ENCODE measurements at regions not wholly inside any gene's neighbourhood (a gene's known extent, or its start where the extent isn't known, plus 50 kb on each side); places are given as distances from the start of the nearest gene placed in this dataset.
"Not testable (repeated sequence)": the region's sequence is repeated elsewhere in the genome, so short reads cannot be mapped to it uniquely, and the experiment has no call there.

DNA sequence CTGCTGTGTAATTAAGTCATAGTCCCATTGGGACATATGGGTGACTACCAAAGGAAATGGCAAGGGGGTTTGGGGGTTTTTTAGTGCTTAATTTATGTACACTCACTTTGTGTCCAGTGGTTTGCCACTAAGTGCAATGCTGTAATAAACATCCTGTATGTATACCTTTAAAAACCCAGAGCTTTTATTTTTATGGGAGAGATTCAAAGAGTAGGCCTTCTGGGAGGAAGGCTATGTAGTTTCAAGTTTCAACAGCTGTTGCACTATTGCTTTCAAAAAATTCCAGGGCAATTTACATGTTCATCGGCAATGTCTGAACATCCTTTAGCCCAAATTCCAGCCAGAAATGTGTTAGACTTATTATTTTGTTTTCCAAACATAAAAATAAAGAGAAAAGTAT lies 744.7 kb downstream of the XPNPEP1 start:
- DNase-seq = no peak

DNA sequence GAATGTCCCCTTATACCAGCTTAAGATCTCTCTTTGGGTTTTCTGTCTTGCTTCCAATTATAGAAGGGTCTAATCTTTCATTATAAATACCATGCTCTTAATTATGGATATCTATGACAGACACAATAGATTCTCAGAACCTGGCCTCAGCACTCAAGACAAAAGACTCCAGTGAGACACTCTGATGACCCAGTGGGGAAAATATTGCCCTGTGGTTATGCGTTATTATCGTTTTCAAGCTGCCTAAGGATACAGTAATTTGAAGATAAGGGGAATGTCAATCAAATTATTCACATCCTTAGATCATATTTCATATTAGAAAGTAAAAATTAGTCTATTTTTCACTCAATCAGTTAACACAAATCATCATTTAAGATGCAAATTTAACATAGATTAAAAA lies 748.8 kb downstream of the XPNPEP1 start:
- DNase-seq = no peak

DNA sequence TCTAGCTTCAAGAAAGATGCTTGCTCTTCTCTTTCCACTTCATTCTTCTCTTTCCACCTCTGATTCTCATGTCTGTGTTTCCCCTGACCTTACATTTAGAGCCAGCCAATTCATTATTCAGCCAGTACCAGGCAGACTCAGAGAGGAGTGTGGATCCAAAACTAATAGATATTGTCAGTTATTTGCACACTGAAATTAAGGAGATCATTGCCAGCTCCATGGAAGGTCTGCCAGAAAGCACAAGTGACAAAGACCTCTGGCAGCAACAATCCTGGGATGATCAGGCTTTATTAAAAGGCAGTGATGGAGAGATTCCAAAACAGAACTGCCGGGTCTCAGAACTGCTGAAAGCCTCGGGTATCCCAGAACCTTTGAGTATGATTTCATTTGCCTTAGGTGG lies 749.4 kb downstream of the XPNPEP1 start:
- no peak for DNase-seq

DNA sequence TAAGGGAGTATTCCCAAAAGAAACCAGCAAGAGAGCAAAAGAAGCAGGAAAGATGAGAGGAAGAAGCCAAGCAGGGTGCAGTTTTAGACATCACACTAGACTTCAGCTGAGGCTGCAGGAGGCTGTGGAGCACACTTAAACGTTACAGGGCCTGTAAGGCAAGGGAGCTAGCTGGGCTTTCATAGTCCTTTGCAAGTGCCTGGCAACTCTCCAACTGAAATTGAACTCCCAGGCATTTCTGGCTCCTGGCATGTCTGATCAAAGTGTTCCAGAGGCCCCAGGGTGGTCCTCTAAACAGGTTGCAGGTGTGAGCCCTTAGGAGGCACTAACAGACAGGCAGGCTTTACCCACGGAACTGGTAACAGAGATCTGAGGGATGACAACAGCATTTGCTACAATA lies 750.2 kb downstream of the XPNPEP1 start:
- no peak for DNase-seq

DNA sequence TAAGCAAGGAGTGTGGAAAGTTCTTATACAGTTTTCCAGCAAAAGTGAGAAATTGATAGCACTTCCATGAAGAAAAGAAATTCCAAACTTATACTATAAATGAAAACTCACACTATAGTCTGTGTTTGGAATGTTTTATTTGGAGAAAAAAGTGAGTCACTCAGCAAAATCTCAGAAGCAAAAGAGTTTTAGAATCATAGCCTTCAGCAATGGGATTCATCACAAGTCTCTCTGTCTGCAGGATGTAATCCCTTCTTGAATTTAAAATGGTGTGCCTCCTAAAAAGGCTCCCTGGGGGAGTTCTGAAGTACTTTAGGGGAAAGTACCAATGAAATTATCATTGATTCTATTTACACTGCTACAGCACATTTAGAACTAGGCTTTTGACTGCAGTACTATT lies 756.4 kb downstream of the XPNPEP1 start:
- DNase-seq = no peak

DNA sequence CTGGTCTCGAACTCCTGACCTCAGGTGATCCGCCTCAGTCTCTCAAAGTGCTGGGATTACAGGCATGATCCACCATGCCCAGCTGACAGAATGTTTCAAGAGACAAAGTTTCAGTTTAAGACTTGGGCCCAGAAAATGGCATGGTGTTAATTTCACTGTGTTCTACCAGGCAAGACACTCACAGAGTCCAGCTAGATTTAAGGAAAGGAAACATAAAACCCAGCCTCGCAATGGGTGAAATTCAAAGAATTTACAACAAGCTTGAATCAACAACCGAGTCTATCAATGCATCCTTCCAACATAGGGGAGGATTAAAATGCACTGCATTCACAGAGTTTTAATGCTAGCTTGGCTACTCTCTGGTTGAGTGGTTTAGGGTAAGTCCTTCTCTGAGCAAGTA lies 764.0 kb downstream of the XPNPEP1 start:
- DNase-seq = no peak

DNA sequence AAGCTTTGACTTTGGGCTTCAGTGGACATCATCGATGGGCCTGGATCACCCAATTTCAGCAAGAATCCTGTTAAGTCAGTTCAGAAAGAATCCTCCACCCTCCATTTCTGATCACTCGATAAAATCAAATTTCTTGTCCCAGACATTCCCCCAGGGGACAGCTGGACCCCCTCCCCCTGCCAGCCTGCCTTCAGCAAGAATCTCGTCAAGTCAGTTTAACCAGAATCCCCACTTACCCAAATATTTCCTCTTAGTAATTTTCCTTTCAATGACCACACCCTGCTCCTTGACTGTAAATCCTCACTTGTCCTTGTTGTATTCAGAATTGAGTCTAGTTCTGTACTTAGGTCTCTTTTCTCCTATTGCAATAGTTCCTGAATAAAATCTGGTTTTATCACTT lies 766.9 kb downstream of the XPNPEP1 start:
- no peak for DNase-seq

DNA sequence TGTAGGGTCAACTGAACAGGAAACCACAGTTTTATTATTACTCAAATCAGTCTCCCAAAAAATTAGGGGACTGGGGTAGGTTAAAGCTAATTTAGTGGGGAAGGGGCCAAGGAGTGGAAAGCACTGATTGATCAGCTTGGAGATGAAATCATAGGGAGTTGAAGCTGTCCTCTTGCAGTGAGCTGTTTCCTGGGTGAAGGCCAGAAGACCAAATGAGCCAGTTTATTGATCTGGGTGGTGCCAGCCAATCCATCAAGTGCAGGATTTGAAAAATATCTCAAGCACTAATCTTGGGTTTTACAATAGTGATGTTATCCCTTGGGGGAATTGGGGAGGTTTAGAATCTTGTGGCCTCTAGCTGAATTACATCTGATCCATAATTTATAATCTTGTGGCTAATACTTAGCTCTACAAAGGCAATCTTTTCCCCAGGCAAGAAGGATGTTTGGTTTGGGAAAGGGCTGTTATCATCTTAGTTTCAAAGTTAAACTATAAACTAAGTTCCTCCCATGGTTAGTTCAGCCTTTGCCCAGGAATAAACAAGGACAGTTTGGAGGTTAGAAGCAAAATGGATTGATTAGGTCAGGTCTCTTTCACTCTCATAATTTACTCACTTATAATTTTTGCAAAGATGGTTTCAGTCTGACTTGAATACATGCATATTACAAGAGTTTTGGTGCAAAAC lies 773.5 kb downstream of the XPNPEP1 start:
- DNase-seq = no peak

DNA sequence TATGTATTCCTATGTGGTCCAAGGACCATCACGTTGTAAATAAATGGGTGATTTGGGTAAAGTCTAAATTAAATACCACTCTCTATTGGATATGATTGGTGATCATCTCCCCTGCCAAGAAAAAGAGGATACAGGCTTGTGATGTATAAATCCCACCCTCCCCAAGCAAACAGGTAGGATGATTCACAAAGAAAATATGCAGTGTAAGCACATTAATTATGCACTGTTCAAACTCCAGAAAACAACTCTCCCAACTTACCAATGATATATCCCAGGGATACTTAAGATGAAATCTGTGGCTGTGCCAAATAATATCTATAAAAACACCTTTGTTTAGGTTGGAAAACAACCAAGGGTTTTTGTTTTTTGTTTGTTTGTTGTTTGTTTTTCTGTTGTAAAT lies 795.9 kb downstream of the XPNPEP1 start:
- no peak for DNase-seq

DNA sequence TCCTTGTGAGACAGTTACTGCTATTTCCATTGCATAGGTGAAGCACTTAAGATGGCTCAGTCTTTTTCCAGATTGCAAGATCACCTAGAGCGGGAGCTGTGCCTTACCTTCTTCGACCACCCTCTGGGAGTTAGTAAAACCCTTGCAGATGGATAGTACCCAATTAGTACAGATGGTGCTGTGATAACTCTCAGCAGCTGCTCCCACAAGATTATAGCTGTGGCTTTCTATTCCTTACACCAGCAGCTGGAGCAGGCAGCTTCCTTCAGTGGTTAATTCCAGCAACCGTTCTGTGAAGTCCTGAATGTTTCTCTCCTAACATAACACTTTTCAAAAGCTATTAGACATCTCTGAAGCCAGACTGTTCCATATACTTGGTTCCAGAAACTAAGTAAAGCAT lies 796.8 kb downstream of the XPNPEP1 start:
- no peak for DNase-seq

DNA sequence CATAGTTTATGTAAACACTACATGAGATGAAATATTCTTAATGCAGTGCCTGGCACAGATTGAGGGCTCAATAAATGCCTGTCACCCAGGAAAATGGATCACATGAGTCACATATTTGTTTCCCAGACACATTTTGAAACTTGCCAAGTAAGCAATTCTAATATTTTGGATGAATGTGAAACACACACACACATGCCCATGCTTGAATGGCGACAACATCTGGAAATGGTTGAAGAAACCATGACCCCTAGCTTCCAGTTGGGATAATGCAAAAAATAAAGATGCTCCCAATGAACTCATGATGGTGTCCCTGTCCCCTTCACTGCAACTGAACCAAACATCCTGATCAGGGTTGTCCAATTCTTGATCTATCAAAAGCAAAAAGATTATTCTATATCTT lies 797.3 kb downstream of the XPNPEP1 start:
- no peak for DNase-seq

DNA sequence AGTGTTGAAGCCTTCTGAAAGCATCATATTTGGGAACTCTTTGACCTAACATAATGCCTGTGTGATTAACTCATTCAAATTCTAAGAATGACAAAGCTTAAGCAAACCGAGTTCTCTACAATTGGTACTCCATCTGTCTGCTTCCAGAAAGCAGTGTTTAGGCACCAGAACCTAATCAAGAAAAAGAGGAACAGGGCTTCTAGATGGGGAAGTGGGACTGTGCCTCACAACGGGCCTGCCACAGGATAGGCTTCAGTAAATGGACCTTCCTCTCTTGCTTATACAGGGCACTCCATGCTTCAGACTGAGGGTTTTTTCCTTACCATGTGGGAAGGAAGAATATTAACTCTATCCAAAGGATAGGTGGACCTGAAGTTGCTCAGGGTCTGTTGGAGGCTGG lies 808.1 kb downstream of the XPNPEP1 start:
- no peak for DNase-seq

DNA sequence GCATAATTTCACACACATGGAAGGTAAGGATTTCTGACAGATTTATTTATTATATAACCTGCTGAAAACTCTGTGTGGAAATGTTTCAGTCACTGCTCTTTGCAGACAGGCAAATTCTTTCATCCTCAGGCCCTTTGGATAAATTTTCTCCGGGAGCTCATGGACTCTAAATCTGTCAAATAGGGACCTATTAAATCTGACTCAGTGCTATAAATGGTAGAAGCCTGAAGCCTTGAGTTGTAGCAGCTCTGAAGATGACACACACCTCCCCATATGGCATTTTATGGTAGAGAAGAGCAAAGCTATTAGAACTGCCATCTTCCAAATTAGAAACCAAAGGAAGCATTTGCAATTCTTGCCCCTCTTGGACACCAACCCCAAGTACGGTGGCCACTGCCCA lies 808.7 kb downstream of the XPNPEP1 start:
- DNase-seq = no peak

DNA sequence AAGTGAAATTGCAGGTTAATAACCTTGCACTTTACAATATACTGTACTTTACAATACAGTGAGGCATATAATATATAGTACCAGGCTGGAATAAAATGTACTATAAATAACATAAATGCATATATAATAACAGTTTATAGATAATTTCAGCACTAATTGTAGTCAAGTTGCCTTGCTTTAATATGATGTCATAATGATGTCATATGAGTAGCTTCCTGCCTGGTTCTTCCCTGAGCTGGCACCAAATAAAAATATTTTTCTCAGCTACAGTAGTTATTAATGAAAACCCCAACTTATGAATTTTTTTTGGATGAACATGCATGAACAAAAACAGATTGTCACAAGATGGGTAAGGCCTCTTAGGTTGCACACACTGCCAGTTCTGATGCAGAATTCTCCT lies 816.7 kb downstream of the XPNPEP1 start:
- DNase-seq = no peak

DNA sequence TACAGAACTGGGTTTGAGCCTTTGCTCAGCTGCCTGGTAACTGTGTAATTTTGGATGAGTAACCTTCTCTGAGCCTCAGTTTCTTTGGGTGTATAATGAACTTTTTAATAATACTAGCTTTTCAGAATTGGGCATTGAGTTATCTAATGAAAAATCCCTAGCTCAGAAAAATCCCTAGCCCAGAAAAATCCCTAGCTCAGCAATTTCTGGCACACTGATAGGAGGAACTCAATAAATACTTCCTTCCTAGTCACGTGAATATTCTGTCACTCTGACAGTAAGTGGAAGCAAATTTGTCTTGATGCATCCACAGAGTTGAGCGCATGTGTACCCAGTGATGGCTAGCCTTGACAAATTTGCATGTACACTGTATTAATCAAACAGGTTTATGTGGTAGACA lies 817.6 kb downstream of the XPNPEP1 start:
- DNase-seq = no peak

DNA sequence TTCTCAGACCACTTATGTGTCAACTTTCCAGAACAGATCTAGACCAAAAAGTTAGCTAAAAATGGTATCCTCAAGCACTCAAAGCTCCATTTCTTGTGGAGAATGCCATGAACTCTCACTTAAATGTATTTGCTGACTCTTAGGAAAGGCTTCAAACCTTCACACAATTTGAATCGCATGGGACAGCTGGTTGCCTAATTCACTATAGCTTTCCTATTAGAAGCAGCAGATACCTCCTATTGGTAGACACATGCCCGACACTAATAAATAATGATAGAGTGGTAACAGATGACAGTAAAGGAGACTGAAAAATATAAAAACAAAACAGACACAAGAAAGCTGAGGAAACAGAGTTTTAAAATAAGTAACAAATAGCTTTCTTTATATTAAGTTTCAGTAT lies 818.5 kb downstream of the XPNPEP1 start:
- no peak for DNase-seq

DNA sequence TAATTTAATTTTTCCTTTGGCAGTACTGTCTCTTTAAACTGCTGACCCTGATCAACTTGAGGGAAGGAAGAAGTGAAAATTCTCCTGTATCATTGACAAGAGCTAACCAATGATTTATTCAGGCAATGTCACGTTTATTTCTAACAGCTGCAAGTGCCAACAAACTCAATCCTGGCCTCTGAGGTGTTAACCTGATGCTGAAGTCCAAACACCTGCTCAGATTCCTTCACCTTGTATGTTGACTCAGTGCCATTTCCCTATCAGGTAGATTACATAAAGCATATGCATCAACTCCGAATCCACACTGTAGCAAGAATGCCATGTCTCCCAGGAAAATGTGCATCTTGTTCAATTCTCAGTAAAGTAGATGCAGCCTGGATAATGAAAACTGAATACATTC lies 820.0 kb downstream of the XPNPEP1 start:
- no peak for DNase-seq

DNA sequence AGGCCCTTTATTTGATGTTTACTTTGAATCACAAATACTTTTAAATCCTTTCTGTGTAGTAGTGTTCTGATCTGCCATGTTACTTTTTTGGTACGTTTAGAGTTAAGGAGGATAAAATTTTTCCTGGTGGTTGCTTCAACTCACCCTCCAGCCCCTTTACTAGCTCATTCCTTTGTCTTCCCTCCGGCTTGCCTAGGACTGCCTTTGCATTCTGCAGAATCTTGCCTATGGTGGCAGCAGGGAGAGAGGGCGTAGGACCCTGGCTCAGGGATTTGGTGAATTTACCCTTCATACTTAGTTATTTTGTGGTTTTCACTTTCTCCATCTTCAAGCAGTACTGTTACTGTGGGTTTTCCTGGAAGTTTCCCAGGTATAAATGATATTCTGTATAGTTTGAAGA lies 833.5 kb downstream of the XPNPEP1 start:
- DNase-seq = no peak

DNA sequence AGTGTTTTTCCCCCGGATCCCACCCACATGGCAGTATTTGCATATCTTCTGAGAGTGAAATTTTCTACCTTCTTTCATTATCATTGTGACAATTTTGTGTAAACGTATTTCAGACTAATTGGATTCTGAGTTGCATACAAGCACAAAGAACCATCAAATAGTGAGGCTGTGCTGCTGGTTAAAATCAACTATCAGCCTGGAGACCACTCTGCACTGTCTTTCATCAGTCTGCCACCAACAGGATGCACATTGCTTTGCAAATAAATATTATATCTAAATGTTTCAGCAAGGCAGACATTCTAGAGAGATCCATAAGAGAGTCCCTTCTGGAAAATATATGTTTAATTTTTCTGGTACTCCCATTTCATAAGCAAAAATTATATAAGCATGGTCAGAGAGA lies 851.8 kb downstream of the XPNPEP1 start:
- no peak for DNase-seq

DNA sequence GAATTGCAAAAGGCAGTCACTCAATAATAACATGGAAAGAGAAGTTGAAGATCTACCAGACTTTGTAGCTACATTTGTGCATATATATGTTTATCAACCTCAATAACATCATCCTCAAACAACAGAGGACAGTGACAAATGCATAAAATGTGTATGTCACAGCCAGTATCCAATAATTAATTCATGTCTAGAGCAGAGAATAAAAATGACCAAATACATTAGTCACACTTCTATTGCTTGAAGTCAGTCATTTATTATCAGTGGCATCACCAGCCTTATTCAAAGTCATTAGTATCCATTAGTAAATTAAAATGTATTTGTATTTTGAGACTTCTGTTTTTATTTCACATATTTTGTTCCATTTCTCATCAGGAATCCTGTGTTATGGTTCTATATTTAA lies 852.8 kb downstream of the XPNPEP1 start:
- DNase-seq = no peak

DNA sequence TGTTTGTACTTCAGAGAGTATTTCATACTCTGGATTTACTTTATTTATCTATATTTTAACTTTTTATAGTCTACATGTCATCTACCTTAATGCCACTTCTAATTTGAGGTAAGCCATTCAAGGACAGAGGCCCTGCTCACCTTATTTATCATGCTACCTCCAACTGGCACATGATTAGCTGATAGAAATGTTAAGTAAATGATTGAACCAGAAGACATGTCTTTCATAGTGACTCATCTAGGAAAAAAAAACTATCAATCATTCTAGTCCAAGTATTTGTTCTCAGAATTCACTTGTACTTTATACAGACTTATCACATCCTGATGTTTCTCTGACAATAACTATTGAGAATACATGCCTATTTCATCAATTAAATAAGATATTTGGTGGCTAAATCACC lies 856.3 kb downstream of the XPNPEP1 start:
- DNase-seq = no peak

DNA sequence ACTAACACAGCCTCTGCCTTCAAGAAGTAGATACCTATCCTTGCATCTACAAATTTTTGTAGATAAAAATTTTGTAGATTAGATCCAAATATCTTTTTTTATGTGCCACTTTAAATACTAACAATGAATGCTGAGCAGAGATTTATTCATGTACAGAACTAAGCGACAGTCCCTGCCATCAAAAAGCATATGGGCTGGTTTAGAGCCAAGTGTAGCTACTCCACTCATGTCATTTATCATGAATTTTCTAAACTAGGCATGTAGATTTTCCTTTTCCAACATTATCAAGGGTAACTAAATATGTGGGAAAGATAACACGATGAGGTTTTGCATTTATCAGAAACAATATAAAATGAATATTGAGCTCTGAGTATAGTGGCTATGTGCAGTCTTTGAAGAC lies 857.5 kb downstream of the XPNPEP1 start:
- DNase-seq = no peak

DNA sequence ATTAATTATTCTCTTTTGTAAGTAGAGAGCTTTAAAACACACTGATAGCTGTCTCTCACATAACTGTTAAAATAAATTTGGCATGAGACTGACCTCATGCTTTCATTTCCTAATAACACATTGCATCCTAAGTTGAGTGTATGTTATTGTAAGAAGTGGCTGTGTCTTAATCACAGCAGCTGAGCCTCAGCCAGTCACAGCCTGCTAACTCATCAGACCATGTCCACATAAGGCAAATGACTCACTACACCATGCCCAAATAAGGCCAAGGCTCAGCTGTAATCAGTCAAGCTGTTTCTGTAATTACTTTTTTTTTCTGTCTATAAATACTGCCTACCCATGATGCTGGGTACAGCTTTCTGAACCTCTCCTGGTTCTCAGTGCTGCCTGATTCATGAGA lies 860.9 kb downstream of the XPNPEP1 start:
- DNase-seq = no peak

DNA sequence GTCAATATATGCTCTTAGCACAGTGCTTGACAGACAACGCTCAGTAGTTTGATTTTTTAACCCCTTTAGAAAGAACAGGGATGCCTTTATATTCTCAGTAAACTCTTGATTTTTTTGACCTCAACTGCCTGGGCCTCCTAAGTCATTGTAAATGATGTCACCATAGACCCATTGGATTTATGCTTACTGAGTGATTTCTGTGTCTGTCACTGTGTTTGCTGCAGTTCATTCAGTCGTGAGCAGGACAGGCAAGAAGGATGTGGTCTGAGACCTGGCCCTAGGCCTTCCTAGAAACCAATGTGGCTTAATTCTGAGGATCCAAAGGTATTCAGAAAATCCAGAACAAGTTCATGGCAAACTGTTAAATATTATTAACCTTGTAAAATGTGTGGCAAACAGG lies 868.1 kb downstream of the XPNPEP1 start:
- DNase-seq = no peak

DNA sequence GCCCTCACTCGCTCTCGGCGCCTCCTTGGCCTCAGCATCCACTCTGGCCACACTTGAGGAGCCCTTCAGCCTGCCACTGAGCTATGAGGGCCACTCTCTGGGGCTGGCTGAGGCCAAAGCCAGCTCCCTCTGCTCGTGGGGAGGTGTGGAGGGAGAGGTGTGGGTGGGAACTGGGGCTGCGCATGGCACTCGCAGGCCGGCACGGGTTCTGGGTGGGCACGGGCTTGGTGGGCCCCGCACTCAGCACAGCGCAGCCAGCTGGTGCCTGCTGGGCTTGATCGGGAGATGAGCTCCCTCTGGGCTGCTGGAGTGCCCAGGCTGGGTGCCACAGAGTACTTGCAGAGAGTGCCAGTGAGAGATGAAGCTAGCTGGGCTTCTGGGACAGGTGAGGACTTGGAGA lies 875.5 kb downstream of the XPNPEP1 start:
- DNase-seq = no peak

DNA sequence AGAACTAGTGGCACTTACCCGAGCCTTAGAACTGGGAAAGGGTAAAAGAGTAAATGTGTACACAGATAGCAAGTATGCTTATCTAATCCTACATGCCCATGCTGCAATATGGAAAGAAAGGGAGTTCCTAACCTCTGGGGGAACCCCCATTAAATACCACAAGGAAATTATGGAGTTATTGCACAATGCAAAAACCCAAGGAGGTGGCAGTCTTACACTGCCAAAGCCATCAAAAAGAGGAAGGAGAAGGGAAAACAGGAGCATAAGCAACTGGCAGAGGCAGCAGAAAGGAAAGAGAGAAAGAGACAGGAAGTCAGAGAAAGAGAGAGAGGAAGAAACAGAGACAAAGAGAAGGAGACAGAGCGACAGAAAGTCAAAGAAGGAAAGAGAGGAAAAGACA lies 876.9 kb downstream of the XPNPEP1 start:
- not testable (repeated sequence) for DNase-seq
